Suppressor macrophage (primary cell): ENCODE measurements at regions not wholly inside any gene's neighbourhood (a gene's known extent, or its start where the extent isn't known, plus 50 kb on each side); places are given as distances from the start of the nearest gene placed in this dataset.
A peak's percentile ranks its signal among the peaks of the same experiment; 100 is the strongest.

ENCODE experiments used
- DNase-seq, 4 experiments: peaks; one replicate each; pipeline ENCODE4 v3.0.0-alpha.2; 2020 to 2022

- DNase-seq = no peak
These were observed 748.7 kb downstream of the TLE4 start for GRCh38 chr9:80320480-80320879.

- DNase-seq = no peak
These were observed 733.4 kb downstream of the TLE4 start for GRCh38 chr9:80305136-80305535.

GRCh38 chr9:80294955-80295354 is 723.2 kb downstream of the TLE4 start:
- no peak for DNase-seq

DNA sequence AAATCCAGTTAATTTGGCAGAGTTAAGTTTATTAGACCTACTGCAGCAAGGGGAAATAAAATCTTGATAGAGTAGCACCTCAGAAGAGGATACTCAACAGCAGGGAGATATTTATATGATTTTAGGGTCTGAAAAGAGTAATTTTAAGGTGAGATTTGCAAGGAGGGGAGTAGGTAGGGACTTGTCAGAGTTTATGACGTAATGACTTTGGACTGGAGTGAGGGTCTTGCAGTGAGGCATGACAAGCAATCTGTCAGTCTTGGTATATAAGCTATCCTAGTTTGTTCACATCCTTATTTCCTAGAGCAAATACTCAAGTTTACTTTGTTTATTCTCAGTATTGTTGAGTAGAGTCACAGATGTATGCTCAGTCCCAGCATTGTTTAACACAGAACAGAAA is 722.6 kb downstream of the TLE4 start:
- DNase-seq = no peak

GRCh38 chr9:80292231-80292630 is 720.5 kb downstream of the TLE4 start:
- DNase-seq = no peak

DNA sequence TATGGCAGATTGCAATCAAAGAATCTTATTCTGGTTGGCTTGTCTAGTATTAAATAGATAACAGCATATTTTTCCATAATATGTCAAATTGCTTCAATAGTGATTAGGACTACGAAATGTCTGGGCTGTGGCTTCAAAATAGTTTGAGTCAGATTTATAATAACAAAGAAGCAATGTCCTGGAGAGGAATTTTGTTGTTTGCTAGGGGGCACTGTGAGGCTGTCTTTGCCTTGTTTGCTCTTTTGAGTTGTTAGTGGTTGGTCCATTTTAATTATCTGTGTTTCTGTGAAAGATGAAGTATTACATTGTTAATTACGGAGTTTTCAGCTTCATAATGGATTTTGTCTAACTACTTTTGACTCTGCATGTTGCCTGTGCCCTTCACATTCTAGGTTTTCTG is 713.6 kb downstream of the TLE4 start:
- no peak for DNase-seq

- no peak for DNase-seq
These were observed 711.0 kb downstream of the TLE4 start for GRCh38 chr9:80282766-80283165.

DNA sequence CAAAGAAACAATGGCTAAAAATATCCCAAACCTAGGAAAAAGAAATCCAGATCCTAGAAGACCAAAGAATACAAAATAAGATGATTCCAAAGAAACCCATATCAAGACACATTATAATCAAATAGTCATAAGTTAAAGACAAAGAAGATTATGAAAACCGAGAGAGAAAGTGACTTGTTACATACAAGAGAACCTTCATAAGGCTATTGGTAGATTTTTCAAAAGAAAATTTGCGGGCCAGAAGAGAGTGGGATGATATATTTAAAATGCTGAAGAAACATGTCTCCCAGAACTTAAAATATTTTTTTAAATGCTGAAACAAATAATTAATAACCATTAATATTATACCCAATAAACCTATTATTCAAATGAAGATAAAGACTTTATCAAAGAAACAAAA is 687.3 kb downstream of the TLE4 start:
- DNase-seq = no peak

- DNase-seq = no peak
These were observed 680.0 kb downstream of the TLE4 start for GRCh38 chr9:80251778-80252177.

GRCh38 chr9:80242022-80242421 is 670.3 kb downstream of the TLE4 start:
- no peak for DNase-seq

- DNase-seq = no peak
These were observed 664.0 kb downstream of the TLE4 start for GRCh38 chr9:80235752-80236151.

DNA sequence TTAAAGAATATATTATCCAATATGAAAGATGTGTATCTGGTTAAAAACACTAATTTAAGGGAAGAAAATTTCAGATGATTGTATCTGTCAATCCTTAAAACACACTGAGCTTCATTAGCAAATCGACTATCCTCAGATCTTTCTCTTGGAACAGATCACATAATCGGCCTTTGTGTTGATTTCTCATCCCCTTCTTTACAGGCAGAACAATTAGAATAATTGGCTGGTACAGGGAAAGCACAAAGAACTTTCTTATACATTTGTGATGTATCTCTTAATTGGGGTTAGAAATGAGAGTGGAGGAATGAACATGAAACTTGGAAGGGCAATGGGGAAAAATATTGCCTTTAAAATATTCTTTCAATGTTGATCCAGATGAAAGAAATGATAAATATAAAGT is 662.1 kb downstream of the TLE4 start:
- DNase-seq = no peak

DNA sequence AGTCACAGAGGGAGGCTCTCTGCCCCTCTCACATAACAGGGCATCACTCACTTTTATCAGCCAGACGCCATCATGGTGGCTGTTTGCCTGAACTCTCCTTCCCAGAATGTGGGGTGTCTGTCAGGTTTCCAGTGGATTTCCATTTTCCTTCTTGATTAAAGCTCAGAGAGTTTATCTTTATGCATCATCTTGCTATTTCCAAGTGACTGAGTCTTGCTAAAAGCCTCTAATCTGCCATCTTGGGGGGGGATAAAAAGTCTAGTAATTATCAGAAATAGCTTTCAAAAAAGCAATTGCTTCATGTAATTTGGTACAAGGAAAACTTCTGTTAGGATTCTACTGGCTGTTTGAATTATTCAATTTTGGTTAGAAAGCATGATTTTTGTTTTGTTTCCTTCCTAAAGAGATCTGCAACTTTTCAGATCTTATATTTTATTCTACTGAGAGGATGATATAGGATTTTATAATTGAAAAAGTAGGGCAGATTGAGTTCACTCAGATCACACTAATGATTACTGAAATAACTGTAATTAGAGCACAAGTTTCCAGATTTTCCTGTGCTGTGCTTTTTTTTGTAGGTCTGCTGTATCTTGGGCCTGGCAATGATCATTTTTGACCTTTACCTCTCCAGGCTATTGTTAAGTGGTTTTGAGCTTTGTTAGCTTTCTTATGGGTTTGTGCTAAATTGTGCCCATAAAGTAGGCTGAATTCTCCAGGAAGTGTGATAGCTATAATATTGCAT is 661.5 kb downstream of the TLE4 start:
- no peak for DNase-seq

- DNase-seq = no peak
These were observed 659.8 kb downstream of the TLE4 start for GRCh38 chr9:80231318-80232236.

- DNase-seq = no peak
These were observed 652.1 kb downstream of the TLE4 start for GRCh38 chr9:80223897-80224296.

- DNase-seq = no peak
These were observed 650.9 kb downstream of the TLE4 start for GRCh38 chr9:80222466-80223169.

- DNase-seq = no peak
These were observed 646.6 kb downstream of the TLE4 start for GRCh38 chr9:80218328-80218727.

DNA sequence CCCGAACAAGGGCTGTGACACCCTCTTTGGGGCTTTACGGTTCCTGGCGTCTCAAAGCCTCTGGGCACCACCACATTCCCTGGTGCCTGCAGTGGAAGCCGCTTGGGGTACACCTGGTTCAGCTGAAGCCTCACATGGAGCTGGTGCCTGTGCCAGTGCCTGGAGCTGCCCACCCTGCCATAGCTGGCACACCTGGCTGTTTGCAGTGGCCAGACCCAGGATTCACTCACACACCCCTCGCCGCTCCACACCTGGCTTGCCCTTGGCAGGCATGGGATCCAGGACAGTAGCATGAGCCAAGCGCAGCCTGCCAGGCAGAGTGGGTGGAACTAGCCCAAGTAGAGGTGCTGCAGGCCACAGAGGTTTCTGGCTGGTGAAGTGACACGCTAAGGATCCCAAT is 641.8 kb downstream of the TLE4 start:
- no peak for DNase-seq

GRCh38 chr9:80208696-80209095 is 636.9 kb downstream of the TLE4 start:
- DNase-seq = no peak

DNA sequence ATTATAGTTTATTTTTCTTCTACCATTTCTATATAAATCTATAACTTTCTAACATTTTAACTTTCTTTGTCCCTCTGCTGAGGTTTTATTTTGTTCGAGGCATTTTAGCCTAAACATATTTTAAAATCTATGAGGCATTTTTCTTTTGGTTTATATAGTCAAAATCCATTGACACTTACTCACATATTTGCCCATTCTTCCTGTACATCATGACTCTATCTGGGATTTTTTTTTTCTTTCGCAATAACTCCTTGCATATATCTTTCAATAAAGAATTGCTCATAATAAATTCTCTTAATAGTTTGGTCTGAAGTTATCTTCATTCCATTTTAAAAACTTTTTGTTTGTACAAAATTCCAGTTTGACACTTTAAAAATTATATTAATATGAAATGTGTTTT is 632.3 kb downstream of the TLE4 start:
- DNase-seq = no peak

DNA sequence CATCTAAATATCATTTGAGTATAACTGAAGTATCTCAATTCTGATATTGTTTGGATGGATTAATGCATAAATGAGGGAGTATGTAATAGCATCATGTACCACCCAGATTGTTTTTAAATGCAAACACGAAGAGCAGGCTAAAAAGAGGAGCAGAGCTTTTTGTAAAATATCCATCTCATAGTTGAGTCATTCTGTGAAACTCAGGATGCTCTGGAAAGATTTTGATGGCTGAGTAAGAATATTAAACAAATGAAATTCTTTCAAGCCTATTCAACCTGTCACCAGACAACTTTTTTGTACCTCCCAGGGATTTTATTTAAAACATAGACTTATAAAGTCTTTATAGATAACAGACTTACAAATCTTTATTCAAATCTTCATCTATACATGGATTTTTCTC is 625.9 kb downstream of the TLE4 start:
- no peak for DNase-seq

GRCh38 chr9:80191108-80191507 is 619.3 kb downstream of the TLE4 start:
- no peak for DNase-seq

DNA sequence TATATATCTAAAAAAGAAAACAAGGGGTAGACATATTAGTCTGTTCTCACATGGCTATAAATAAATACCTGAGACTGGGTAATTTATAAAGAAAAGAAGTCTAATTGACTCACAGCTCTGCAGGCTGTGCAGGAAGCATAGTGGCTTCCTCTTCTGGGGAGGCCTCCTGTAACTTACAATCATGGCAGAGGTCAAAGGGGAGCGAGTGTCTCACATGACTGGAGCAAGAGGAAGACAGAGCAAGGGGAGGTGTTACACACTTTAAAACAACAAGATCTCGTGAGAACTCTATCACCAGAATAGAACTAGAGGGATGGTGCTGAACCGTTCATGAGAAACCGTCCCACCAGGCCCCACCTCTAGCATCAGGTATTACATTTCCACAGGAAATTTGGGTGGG is 616.8 kb downstream of the TLE4 start:
- peak in 1 of 4 experiments; percentile 1 for DNase-seq
